Thymus (tissue), 11 donors: ENCODE measurements at regions not wholly inside any gene's neighbourhood (a gene's known extent, or its start where the extent isn't known, plus 50 kb on each side); places are given as distances from the start of the nearest gene placed in this dataset.

ENCODE experiments used
- DNase-seq, 9 donors: peaks; one replicate each; pipeline ENCODE4 v3.0.0-alpha.2; 2013; ENCODE audit warnings: low spot score in 9 of 9, low read depth in 6 of 9, missing footprints in 1 of 9
- H3K27ac ChIP-seq, 2 donors: one replicate each; pipeline ENCODE4 v1.5.1; 2013; ENCODE audit warnings: control low read depth in 1 of 2, low read depth in 1 of 2, low read length in 1 of 2, mild to moderate bottlenecking in 1 of 2, moderate library complexity in 1 of 2
- H3K27me3 ChIP-seq, 2 donors: one replicate each; pipeline ENCODE4 v1.5.1; 2013; ENCODE audit warnings: low read length in 1 of 2; ENCODE audit not compliant: control insufficient read depth in 2 of 2, insufficient read depth in 1 of 2
- H3K36me3 ChIP-seq, 2 donors: one replicate each; pipeline ENCODE4 v1.5.1; 2013; ENCODE audit warnings: low read length in 1 of 2, mild to moderate bottlenecking in 1 of 2, moderate library complexity in 1 of 2; ENCODE audit not compliant: control insufficient read depth in 2 of 2, insufficient read depth in 2 of 2
- H3K4me1 ChIP-seq, 2 donors: one replicate each; pipeline ENCODE4 v1.5.1; 2013; ENCODE audit warnings: low read length in 2 of 2; ENCODE audit not compliant: control insufficient read depth in 2 of 2, insufficient read depth in 2 of 2
- H3K4me3 ChIP-seq, 2 donors: one replicate each; pipeline ENCODE4 v1.5.1; 2013; ENCODE audit warnings: low read length in 2 of 2, control low read depth in 1 of 2, mild to moderate bottlenecking in 1 of 2
- H3K9me3 ChIP-seq, 2 donors: one replicate each; pipeline ENCODE4 v1.5.1; 2013; ENCODE audit warnings: low read length in 1 of 2, mild to moderate bottlenecking in 1 of 2; ENCODE audit not compliant: control insufficient read depth in 2 of 2, insufficient read depth in 1 of 2
- WGBS: extraction: QIAGEN DNeasy Blood & Tissue Kit; methylation state at CpG from one replicate; pipeline ENCODE4 v1.1.7; 2013; 5-methylcytosine and 5-hydroxymethylcytosine counted together
- donor health status: healthy.

- Histone ChIP-seq H3K36me3 (no peaks in the 10 kb centered on the region), H3K27ac (no peak overlapping the region), H3K4me1 (no peaks in the 10 kb centered on the region), H3K9me3 (no peaks in the 10 kb centered on the region), H3K27me3 (no peaks in the 10 kb centered on the region), H3K4me3 (no peak overlapping the region)
- no peak for DNase-seq
- WGBS: 92% methylated on average over 2 of the region's 2 CpGs
Measured at GRCh38 chr10:42911359-42911758, 128.8 kb downstream of the BMS1 start.

GRCh38 chr10:42916974-42917373 is 134.4 kb downstream of the BMS1 start:
- Histone ChIP-seq H3K4me1 (no peaks in the 10 kb centered on the region), H3K9me3 (no peaks in the 10 kb centered on the region), H3K4me3 (no peak overlapping the region), H3K27me3 (no peaks in the 10 kb centered on the region), H3K27ac (no peak overlapping the region), H3K36me3 (no peaks in the 10 kb centered on the region)
- no peak for DNase-seq

- Histone ChIP-seq H3K4me3 (no peak overlapping the region), H3K27ac (no peak overlapping the region), H3K27me3 (no peaks in the 10 kb centered on the region), H3K36me3 (no peaks in the 10 kb centered on the region), H3K4me1 (no peaks in the 10 kb centered on the region), H3K9me3 (no peaks in the 10 kb centered on the region)
- WGBS: 8% methylated on average over 2 of the region's 2 CpGs
- DNase-seq: no peak
Measured at GRCh38 chr10:42917821-42918220, 135.2 kb downstream of the BMS1 start.

GRCh38 chr10:42921951-42922350 is 139.4 kb downstream of the BMS1 start:
- 97% methylated on average over 2 of the region's 2 CpGs for WGBS
- H3K4me3 ChIP-seq: no peak overlapping the region
- no peak for DNase-seq
- H3K36me3 ChIP-seq: no peaks in the 10 kb centered on the region
- H3K27me3 ChIP-seq: peaks cover 0 to 2% of the 10 kb centered on the region in 2 donors
- no peak overlapping the region for H3K27ac ChIP-seq
- H3K4me1 ChIP-seq: no peaks in the 10 kb centered on the region
- H3K9me3 ChIP-seq: no peaks in the 10 kb centered on the region

GRCh38 chr10:42924484-42924883 is 141.9 kb downstream of the BMS1 start:
- WGBS: 91% methylated on average over 5 of the region's 5 CpGs

GRCh38 chr10:42926843-42927242 is 144.2 kb downstream of the BMS1 start:
- Histone ChIP-seq H3K4me3 (no peak overlapping the region), H3K36me3 (no peaks in the 10 kb centered on the region), H3K27ac (no peak overlapping the region), H3K27me3 (peaks cover 0 to 5% of the 10 kb centered on the region in 2 donors), H3K9me3 (no peaks in the 10 kb centered on the region), H3K4me1 (no peaks in the 10 kb centered on the region)
- no peak for DNase-seq
- 90% methylated on average over 6 of the region's 6 CpGs for WGBS

More at GRCh38 chr10:42924484-42924883, 141.9 kb downstream of the BMS1 start:
- H3K27me3 ChIP-seq: peaks cover 0 to 5% of the 10 kb centered on the region in 2 donors
- H3K9me3 ChIP-seq: no peaks in the 10 kb centered on the region
- H3K4me3 ChIP-seq: no peak overlapping the region
- no peak overlapping the region for H3K27ac ChIP-seq
- no peak for DNase-seq
- no peaks in the 10 kb centered on the region for H3K4me1 ChIP-seq
- H3K36me3 ChIP-seq: no peaks in the 10 kb centered on the region

- no peak for DNase-seq
- Histone ChIP-seq H3K4me1 (peaks cover 0 to 3% of the 10 kb centered on the region in 2 donors), H3K36me3 (no peaks in the 10 kb centered on the region), H3K27ac (no peak overlapping the region), H3K9me3 (no peaks in the 10 kb centered on the region), H3K4me3 (no peak overlapping the region), H3K27me3 (peaks cover 0 to 11% of the 10 kb centered on the region in 2 donors)
- WGBS: 97% methylated on average over 9 of the region's 9 CpGs
Measured at GRCh38 chr10:42928064-42928463, 145.5 kb downstream of the BMS1 start.

- H3K27ac ChIP-seq: no peak overlapping the region
- H3K4me3 ChIP-seq: no peak overlapping the region
- no peaks in the 10 kb centered on the region for H3K9me3 ChIP-seq
- DNase-seq: no peak
- H3K4me1 ChIP-seq: peaks cover 6 to 14% of the 10 kb centered on the region in 2 donors
- no peaks in the 10 kb centered on the region for H3K36me3 ChIP-seq
- peaks cover 0 to 17% of the 10 kb centered on the region in 2 donors for H3K27me3 ChIP-seq
- WGBS: 94% methylated on average over 4 of the region's 4 CpGs
Measured at GRCh38 chr10:42929236-42929635, 146.6 kb downstream of the BMS1 start.

- Histone ChIP-seq H3K4me3 (no peak overlapping the region), H3K36me3 (no peaks in the 10 kb centered on the region), H3K9me3 (no peaks in the 10 kb centered on the region), H3K27ac (no peak overlapping the region), H3K27me3 (peaks cover 0 to 17% of the 10 kb centered on the region in 2 donors), H3K4me1 (peaks cover 10 to 19% of the 10 kb centered on the region in 2 donors)
- DNase-seq: no peak
- 92% methylated on average over 8 of the region's 8 CpGs for WGBS
Measured at GRCh38 chr10:42929993-42930392, 146.9 kb upstream of the RET start.
